ENCODE measurements at regions not wholly inside any gene's neighbourhood (a gene's known extent, or its start where the extent isn't known, plus 50 kb on each side); places are given as distances from the start of the nearest gene placed in this dataset.

DNA sequence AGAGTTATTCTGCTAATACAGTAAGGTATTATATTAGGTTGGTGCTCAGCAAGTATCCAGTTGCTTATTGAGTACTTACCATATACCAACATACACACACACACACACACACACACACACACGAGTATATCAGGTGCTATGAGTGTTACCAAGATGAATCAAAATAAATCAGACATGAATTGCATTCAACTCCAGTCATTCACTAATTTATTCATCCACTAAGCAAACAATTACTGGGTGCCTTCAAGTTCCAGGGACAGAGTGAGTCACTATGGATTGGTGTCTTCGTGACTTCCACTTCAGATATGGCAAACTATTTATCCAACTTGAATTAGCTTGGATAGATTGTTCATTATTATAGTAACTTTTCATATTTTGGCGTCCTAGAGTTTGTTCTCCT lies 140.7 kb upstream of the SLC44A1 start:
- TF ChIP-seq, protein P1, sequence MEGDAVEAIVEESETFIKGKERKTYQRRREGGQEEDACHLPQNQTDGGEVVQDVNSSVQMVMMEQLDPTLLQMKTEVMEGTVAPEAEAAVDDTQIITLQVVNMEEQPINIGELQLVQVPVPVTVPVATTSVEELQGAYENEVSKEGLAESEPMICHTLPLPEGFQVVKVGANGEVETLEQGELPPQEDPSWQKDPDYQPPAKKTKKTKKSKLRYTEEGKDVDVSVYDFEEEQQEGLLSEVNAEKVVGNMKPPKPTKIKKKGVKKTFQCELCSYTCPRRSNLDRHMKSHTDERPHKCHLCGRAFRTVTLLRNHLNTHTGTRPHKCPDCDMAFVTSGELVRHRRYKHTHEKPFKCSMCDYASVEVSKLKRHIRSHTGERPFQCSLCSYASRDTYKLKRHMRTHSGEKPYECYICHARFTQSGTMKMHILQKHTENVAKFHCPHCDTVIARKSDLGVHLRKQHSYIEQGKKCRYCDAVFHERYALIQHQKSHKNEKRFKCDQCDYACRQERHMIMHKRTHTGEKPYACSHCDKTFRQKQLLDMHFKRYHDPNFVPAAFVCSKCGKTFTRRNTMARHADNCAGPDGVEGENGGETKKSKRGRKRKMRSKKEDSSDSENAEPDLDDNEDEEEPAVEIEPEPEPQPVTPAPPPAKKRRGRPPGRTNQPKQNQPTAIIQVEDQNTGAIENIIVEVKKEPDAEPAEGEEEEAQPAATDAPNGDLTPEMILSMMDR (IDR thresholded peaks at IDR 0.05 in 8 of 11, conservative IDR thresholded peaks at IDR 0.05 in 3 of 11), result no peak
- TF ChIP-seq POLR2AphosphoS5 (IDR thresholded peaks at IDR 0.05), result no peak
- TF ChIP-seq POLR2A (IDR thresholded peaks at IDR 0.05), result no peak
